Inflammatory macrophage treated with lipopolysaccharide for 4 hours (primary cell): ENCODE measurements at regions not wholly inside any gene's neighbourhood (a gene's known extent, or its start where the extent isn't known, plus 50 kb on each side); places are given as distances from the start of the nearest gene placed in this dataset.

ENCODE experiments used
- DNase-seq: peaks from one replicate; pipeline ENCODE4 v3.0.0-alpha.2; 2020

DNA sequence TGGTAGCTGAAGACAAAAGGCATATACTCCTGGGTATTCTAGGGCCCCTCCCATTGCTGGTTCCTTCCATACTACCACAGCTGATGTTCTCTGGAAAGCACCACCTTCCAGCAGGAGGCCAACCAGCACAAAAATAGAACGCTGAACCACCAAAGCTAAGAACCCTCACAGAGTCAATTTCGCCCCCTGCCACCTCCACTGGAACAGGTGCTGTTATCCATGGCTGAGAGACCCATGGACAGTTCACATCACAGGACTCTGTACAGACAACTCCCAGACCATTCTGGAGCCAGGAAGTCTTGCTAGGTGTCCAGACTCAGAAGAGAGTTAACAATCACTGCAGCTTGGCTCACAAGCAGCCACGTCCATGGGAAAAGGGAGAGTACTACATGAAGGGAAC lies 1851.5 kb upstream of the NUDT12 start:
- DNase-seq: no peak

DNA sequence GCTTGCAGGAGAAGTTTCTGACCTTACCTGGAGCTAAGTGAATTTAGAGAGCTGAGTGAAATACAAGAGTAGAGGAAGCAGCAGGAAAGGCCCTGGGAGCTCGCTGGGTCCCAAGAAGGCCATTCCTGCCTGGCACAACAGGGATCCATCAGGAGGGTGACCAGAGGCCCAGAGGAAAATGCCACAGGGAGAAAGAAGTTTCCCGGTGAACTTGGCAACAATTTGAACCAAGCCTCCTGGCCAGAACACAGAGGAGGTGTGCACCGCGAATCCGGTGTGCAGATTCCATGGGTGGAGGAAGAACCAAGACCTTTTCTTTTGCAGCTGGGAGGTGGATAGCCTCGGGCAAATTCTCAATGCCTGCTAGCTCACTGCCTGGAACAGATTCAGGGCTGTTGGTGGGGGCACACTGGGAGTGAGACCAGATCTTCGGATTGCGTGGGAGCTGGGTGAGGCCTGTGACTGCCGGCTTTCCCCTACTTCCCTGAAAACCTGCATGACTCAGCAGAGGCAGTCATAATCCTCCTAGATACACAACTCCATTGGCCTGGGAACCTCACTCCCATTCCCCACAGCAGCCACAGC lies 1850.9 kb upstream of the NUDT12 start:
- no peak for DNase-seq

DNA sequence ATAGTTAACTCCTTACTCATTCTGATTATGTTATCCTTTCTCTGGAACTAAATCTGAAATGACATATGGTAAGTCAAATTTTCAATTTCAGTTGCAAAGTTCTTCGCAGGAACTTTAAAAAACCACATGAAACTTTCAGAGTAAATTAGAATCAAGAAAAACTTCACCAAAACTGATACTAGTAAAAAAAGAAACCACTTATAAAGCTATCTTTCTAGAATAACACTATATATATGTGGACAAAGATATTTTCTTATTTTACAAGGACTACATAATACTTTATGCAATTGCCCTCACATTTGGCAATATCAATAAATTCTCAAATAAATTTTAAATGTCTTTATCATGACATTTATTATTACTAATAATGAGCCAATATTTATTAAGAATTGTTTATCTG lies 1847.1 kb upstream of the NUDT12 start:
- no peak for DNase-seq

DNA sequence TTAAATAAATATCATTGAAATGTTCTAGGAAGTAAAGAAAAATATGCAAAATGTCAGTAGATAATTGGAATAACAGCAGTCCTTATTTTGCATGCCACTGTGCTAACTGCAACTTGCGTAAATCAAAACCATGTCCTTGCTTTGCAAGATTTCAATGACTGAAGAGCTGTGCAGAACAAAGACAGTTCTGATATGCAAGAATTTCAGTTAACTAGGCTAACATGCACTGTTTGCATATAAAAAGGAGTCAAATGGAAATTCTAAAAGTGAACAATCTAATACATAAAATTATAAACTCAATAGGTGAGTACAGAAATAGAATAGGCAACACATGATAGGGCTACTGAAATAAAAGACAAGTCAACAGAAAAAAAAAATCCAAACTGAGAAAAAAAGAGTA lies 1844.6 kb upstream of the NUDT12 start:
- no peak for DNase-seq

DNA sequence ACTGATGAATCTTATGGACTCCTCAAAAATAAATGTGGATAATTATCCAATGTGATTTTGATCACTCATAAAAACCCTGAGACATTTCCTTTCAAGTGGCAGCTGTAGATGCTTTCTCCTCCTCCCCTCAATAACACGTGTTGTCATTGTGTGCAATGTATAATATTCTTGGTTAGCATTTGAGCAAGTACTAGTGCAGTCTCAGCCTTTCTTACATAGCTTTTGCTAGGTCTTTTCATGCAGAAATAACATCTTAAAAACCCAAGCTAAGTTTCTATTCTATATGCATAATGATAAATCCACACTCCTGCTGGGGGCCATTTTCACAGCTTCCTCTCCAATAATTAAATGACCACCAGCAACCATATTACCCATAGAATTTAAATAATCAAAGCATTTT lies 1835.2 kb upstream of the NUDT12 start:
- DNase-seq: no peak

DNA sequence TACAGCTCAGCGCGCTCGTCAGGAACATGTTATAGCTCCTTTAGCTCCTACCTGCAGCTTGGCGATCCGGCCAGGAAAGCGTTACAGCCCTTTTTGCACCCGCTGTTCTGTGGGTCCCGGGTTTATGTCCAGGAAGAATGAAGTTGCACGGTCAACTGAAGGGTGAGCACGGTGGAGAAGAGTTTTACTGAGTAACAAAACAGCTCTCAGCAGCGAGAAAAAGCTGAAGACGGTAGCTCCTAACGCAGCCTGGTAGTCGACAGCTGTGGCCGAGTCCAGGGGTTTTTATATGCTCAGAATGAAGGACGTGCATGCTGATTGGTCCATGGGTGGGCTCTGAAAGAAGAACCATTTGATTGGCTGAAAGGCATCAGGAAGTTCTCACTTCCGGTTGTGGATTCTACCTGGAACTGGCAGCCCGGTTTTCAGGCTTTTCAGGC lies 1830.1 kb upstream of the NUDT12 start:
- DNase-seq: no peak

DNA sequence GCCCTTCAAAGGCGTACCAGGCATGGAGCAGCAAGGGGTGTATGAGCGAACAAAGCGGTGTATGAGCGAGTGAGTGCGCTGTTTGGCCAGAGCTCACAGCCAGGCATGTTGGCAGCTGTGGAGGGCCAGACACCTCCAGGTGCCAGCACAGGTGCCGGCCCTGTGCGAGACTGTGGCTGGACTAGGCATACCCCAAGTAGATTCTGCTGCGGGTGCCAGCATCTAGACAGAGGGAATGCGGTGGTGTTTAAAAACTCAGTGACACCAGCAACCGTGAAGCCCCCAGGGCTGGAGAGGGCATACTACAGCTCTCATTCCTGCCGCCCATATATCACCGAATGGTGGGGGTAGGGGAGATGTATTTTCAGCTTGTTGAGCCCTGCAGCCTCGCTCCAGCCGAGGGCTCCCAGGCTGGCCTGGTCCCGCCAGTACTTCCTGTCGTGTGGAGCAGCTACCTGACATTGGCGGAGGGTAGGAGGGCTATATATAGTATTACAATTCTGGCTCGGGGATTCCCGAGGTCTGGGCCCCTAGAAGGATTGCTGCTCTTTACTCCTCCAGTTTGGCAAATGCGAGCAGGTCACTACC lies 1829.6 kb upstream of the NUDT12 start:
- no peak for DNase-seq

DNA sequence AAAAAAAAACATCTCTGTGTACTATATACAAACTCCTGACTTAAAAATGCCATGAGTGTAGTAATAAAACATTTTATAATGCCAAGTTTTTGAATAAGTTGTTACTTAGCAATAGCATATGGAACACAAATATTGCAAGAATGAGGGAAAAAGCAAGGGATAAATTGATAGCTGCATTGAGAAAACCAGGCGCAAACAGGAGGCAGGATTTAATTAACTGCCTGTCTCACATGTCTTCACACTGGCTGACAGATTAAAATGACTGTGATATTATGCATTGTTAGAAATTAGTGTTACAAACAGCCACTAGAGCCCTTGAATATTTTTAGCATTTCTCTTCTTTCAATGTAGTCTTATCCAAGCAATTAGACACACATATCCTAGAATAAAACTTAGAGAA lies 1817.5 kb upstream of the NUDT12 start:
- DNase-seq: no peak

DNA sequence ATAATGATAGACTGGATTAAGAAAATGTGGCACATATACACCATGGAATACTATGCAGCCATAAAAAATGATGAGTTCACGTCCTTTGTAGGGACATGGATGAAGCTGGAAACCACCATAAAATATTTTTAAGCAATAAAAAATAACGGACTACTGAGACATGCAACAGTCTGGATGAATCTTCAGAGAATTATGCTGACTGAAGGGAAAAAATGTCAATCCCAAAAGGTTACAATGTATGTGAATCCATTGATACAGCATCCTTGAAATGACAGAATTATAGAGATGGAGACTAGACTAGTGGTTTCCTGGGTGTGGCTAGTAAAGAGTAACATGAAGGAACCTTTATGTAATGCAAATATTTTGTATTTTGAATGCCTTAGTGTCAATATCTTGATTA lies 1808.6 kb upstream of the NUDT12 start:
- no peak for DNase-seq

DNA sequence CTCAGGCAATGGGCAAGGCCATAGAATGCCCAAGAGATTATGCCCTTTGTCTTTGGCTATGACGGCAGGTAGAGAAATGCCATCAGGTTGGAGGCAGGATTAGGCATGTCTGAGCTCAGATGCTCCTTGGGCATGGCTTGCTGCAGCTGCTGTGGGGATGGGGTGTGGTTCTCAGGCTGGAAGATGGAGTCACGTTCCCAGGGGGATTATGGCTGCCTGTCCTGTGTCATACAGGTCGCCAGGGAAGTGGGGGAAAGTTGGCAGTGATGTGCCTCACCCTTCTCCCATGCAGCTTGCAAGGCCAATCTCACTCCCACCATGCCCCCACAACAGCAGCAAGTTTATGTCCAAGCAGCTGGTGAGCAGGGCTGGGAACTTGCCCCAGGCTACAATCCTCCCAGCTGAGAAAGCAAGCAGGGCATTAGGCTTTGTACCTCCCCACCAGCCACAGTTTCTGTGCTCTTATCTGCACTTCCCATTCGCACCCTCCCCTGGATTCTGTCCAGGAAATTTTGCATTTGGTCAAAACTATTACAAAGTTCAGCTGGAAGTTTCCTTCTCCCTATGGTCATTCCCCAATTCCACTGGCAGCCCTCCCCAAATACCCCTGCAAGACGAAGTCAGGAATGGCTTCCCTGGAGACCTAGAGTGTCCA lies 1788.0 kb upstream of the NUDT12 start:
- no peak for DNase-seq

DNA sequence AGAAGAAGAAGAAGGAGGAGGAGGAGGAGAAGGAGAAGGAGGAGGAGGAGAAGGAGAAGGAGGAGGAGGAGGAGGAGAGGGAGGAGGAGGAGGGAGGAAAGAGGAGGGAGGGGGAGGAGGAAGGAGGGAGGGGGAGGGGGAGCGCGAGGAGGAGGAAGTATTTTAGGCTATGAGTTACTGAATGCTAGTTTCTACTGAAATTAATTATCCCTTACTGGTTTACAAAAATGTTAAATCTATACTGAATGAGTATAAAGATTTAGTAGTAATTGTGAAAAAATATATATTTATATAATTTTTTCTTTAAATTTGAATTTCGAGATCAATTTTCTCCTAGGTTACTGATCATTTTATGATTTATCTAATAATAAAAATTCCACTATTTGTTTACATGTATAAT lies 1769.0 kb upstream of the NUDT12 start:
- DNase-seq: no peak

DNA sequence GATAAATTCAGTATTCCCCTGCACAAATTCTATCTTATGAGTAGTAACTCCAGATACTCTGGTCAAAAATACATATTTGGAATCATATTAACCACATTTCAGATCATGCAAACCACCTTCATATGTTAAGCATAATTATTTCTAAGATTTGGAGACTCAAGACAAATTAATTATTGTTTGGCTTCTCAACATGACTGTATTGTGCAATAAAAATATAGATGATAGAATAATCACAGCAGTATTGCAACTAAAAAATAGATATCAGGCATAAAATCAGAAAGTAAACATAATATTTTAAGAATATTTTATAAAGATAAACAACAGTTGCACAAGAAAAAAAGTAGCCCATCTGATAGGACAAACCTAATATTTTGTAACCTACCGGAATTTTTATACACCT lies 1767.6 kb upstream of the NUDT12 start:
- DNase-seq: no peak

DNA sequence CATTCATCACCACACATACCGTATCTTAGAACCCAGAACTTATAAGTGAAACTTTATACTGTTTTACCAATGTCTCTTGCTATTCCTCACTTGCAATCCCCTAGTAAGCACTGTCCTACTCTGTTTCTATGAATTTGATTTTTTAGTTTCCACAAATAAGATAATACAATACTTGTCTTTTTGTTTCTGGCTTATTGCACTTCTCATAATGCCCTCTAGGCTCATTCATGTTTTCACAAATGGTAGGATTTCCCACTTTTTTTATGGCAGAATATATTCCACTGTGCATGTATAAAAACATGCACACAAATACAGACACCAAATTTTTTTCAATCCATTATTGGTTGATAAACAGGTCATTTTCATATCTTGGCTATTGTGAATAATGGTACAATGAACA lies 1742.3 kb upstream of the NUDT12 start:
- DNase-seq: no peak

DNA sequence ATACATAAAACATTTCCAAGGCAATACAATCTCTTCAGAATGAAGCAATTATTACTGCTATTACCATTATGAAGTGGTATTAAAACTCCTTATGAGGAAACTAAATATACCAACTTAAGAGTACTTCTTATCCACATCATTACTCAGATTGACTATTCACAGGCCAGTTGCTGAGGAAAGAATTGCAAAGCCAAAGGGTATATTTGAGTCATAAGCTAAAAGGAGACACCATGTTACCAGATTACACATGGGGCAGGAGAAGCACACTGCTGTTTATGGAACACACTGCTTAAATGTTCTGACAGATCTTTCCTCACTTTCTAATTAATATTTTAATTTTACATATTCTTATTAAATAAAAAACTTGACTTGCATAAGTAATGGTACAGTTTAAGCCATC lies 1726.4 kb upstream of the NUDT12 start:
- no peak for DNase-seq

DNA sequence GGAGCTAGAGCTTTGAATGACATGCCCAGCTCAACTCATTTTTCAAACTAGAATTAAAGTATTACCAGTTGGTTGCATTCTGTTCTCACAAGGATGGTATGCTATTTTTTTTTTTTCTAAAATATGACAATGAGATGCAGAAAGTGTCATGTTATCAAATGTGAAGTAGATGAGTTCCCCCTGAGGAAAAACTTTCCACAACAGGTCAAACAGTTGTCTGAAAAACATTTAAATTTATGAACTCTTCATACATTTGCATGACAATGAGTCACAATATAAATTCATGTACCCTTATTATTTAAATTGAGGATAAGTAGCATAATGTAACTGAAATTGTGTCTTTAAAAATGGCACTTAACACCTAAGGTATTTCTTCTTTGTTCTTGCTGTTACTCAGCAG lies 1720.5 kb upstream of the NUDT12 start:
- no peak for DNase-seq

DNA sequence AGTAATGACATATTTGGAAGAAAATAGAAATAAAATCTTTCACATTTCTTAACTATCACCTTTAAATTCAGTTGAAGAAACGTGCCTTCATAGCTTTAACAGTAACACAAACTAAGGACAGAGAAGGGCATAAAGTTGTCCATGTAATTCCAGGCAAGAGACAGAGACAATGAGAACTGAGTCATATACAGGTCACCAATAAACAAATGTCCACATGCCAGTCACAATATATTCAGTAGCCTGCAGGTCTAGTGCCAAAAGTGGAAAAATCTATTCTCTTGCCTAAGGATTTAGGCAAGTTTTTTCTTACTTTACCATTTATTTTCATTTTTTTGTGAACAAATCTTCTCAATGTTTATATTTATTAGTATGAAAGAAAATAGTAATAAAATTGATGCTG lies 1711.5 kb upstream of the NUDT12 start:
- DNase-seq: no peak

DNA sequence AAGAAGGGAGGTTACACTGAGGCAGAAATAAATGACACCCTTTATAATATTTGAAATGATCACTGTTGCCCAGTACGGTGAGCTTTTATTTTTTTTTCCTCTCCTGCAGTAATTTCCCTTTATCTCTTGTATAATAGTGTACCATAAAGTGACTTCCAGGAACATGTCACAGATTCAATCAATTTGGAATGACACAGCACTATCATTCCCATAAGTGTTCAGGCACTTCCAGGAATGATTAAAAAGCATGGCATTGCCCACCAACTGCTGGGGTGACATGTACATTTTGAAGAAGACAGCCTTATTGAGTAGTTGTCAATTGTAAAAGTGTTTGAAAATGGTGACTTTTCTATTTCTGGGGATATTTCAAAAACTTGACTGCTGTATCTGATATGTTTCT lies 1700.9 kb upstream of the NUDT12 start:
- no peak for DNase-seq

DNA sequence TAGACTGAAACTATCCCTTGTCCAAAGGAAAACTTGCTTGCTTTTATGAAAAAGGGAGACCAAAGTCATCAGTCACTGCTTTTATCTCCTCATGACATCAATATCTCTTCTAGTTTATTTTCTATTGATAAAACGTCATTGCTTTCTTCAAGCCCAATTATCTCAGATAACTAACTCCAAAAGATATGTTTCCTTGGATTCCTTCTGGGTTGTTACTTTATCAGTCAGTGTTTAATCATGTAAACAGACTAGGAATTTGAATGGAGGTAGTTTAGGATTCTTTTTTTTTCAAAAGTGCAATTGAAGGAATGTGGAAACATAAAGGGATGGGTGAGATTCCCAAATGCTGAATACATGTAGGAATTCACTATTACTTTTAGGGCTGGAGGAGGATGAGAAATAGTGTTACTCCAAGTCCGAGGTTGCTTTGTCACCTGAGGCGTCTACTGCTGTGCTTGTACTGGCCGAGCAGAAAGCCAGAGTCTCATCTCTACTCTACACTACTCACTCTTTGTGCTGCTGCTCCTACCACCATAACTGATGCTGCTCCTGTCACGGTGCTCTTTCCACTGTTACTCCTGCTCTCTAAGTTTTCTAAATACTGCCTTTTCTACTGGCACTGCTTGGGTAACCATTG lies 1697.1 kb upstream of the NUDT12 start:
- no peak for DNase-seq

DNA sequence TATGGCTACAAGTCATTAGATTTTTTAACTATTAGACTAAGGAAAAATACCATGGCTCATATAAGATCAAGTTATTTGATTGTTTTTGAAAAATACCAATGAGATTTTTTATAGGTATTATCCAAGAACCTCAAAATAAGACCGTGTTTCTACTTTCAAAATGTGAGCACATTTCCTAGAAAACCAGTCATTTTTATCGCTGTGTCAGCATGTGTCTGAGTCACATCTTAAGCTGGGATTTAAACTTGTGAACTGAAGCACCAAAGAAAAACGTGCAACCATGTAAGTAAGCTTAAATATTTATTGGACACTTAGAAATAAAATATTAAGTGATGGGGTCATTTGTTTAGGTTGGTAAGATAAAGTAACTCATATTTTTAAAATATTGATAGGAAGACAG lies 1676.0 kb upstream of the NUDT12 start:
- DNase-seq: no peak

DNA sequence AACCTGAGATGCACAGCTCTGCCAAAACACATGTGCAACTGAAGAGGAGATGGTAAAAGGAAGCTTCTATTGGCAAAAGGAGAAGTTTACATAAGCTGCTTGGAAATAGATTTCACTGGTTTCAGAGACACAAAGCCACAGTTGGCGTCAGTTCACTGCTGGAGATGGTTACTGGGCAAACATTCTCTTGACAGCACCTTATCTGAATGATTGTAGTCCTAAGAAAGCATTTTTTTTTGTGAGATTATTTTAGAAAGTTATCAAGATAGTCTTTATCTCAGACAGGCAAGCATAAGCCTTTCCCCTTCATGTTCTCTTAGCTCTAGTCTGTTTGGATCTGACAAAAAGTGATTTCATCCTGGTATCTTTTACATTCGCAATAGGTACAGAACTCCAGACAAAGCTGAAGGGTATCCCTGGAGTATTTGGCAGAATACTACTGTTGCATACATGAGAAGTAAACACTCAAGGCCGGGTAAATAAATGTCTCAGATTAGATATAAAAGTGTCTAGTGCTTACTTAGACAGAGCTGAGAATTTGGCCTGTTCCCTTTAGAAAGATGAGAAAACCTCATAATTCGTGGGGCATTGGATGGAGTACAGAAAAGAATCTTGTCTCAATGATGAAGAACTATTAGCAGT lies 1668.0 kb upstream of the NUDT12 start:
- DNase-seq: no peak

DNA sequence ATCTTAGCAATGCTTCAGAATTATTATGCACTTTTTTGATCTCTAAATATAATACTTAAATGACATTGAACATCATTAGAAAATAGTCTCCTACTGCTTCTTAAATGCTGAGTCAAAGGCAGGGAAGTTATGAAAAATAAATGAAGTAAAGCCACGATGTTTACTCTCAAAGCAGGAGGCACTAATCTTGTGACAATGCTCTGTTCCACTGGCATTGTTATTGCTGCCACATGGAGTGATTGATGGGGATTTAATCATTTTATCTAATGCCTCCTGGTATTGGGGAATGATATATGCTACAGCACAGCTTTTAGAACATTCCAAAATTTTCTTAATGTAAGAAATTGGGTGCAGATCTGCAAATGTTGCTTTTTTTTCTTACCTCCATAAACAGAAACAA lies 1655.4 kb upstream of the NUDT12 start:
- DNase-seq: no peak

DNA sequence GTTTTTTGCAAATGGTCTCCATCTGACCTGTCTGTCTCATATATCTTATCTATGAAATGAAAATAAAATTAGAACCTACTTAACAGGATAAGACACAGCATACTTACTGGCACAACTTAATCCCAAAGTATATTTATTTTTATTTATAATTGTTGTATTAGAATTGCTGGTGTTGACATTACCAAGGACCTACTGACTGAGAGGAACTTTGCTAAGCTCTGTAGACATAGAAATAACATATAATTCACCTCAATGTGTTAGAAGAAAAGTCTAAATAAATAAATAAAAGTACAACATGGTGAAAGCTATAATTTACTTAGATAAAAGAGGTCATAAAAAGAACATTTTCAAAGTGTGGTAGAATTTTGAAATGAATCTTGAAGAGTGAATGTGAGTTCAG lies 1650.5 kb upstream of the NUDT12 start:
- no peak for DNase-seq

DNA sequence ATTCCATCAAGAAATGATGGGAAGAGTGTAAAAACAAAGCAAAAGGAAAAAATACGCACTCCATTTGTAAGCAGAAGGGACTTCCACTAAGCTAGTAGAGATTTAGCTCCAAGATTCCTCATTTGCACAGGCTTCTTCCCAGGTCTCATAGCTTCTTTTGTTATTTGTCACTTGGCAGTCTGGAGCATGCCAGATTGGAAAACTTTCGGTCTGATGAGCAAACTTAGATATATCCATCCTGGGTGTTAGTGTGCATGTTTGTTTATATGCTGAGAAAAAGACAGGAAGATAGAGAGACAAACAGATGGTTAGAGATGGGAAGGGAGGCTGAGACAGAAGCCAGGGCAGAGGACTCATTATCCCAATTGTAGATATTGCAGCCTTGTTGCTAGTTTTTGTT lies 1644.5 kb upstream of the NUDT12 start:
- no peak for DNase-seq

DNA sequence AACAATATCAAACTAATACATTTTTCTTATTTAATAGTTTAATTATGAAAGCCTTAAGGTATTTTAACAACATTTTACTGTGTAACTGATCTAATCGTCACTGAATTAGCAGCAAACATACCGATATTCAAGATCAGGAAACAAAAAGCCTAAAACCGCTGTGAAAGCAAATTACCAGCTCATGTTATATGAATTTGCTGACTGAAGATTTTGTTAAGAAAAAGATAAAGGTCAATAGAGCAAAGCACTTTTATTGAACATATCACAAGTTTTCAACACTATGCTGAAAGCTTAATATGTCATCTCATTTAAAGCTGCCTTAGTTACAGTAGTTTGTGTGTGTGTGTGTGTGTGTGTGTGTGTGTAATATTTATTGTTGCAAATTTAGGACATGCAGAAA lies 1634.9 kb upstream of the NUDT12 start:
- no peak for DNase-seq
